Karpas-422 (cell line): ENCODE measurements at regions not wholly inside any gene's neighbourhood (a gene's known extent, or its start where the extent isn't known, plus 50 kb on each side); places are given as distances from the start of the nearest gene placed in this dataset.

Experiments
- DNase-seq: peaks from one replicate; pipeline ENCODE4 v3.0.0-alpha.2; 2015
- H2AFZ ChIP-seq: fragments of 200-600 bp; sonication (generic); 2 replicates; pipeline ENCODE4 v1.6.1; 2014; ENCODE audit warnings: antibody characterized with exemption, low read length, mixed read lengths
- H3K27ac ChIP-seq: fragments of 200-600 bp; sonication (generic); 2 replicates; pipeline ENCODE4 v1.5.1; 2014; ENCODE audit warnings: mild to moderate bottlenecking, low read length, moderate library complexity
- H3K27me3 ChIP-seq: fragments of 200-600 bp; sonication (generic); 2 replicates; pipeline ENCODE4 v1.6.1; 2014; ENCODE audit warnings: low read length, mixed read lengths
- H3K36me3 ChIP-seq: fragments of 200-600 bp; sonication (generic); 2 replicates; pipeline ENCODE4 v1.6.1; 2014; ENCODE audit warnings: low read length, mixed read lengths; ENCODE audit not compliant: insufficient read depth
- H3K4me1 ChIP-seq: fragments of 200-600 bp; sonication (generic); 2 replicates; pipeline ENCODE4 v1.6.1; 2014; ENCODE audit warnings: mild to moderate bottlenecking, low read length, mixed read lengths
- H3K4me2 ChIP-seq: fragments of 200-600 bp; sonication (generic); 2 replicates; pipeline ENCODE4 v1.6.1; 2014; ENCODE audit warnings: low read length, low read depth, mild to moderate bottlenecking; ENCODE audit not compliant: poor library complexity, severe bottlenecking
- H3K4me3 ChIP-seq: fragments of 200-600 bp; sonication (generic); 2 replicates; pipeline ENCODE4 v1.5.1; 2014; ENCODE audit warnings: mild to moderate bottlenecking, antibody characterized with exemption, low read length, mixed read lengths
- H3K79me2 ChIP-seq: fragments of 200-600 bp; sonication (generic); 2 replicates; pipeline ENCODE4 v1.6.1; 2014; ENCODE audit warnings: mild to moderate bottlenecking, low read length, mixed read lengths
- H3K9ac ChIP-seq: fragments of 200-600 bp; sonication (generic); 2 replicates; pipeline ENCODE4 v1.6.0; 2014; ENCODE audit warnings: low read length
- H3K9me2 ChIP-seq: fragments of 200-600 bp; sonication (generic), shearing (Covaris generic); replicated peaks from 2 replicates; pipeline ENCODE4 v1.6.0; 2014; ENCODE audit warnings: mild to moderate bottlenecking, low read length, moderate library complexity; ENCODE audit not compliant: insufficient read depth
- H3K9me3 ChIP-seq: fragments of 300-700, 200-600 bp; sonication (generic); 2 replicates; pipeline ENCODE4 v1.6.1; 2014; ENCODE audit warnings: low read length, mixed read lengths
- H4K20me1 ChIP-seq: fragments of 200-600 bp; sonication (generic); 2 replicates; pipeline ENCODE4 v1.6.1; 2014; ENCODE audit warnings: mild to moderate bottlenecking, antibody characterized with exemption, low read length, low read depth; ENCODE audit not compliant: insufficient read depth

DNA sequence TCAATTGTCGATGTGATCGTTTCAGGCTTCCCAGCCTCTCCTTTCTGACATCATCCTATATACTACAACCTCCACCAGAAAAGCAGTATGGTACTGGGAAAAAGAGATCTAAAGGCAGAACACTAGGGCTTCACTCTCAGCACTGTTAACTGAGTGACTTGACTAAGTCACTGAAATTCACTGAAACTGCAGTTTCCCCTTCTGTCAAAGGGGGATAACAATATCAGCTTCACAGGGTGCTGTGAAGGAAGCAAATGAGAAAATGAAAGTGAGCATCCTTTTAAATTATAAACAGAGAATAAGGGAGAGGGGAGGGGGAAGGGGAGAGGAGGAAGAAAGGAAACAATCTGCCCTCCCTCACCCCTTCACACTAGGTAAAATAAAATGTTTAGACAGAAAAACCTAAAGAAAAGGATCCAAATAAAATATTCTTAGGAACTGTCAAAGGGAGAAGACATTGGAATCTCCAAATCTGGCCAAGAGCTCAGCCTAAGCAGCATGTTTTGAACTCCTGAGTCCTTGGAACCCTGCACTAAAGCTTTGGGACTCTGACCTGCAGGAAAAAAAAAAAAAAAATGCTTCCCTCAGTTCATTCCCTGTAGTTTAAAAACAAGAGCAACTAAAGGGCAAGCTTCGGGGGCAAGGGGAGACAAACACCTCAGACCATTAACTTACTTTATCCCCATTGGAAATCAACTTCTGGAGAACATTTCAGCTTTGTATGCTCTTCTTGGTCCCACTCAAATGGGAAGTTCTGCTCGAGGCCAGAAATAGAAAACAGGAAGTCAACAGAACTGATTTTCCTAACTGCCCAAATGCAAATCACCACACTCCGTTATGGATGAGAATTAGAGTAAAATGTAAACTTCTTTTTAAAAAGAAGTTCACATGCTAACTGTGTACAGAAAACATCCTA lies 178.3 kb downstream of the DEPDC1B start:
- Histone ChIP-seq H3K9me3 (no peaks in the 10 kb centered on the region), H3K36me3 (0 out of 2 replicates have a peak, but pooled peaks cover 7% of the 10 kb centered on the region), H4K20me1 (no peaks in the 10 kb centered on the region), H3K9me2 (no peaks in the 10 kb centered on the region), H3K27me3 (no peaks in the 10 kb centered on the region), H2AFZ (peak overlapping the region; percentile 52), H3K27ac (peak overlapping the region; percentile 97), H3K4me3 (peak overlapping the region; percentile 72), H3K79me2 (peaks cover 53% of the 10 kb centered on the region), H3K9ac (peak overlapping the region; percentile 87), H3K4me1 (peaks cover 83% of the 10 kb centered on the region), H3K4me2 (peak overlapping the region; percentile 81)
- peak; percentile 87 for DNase-seq

DNA sequence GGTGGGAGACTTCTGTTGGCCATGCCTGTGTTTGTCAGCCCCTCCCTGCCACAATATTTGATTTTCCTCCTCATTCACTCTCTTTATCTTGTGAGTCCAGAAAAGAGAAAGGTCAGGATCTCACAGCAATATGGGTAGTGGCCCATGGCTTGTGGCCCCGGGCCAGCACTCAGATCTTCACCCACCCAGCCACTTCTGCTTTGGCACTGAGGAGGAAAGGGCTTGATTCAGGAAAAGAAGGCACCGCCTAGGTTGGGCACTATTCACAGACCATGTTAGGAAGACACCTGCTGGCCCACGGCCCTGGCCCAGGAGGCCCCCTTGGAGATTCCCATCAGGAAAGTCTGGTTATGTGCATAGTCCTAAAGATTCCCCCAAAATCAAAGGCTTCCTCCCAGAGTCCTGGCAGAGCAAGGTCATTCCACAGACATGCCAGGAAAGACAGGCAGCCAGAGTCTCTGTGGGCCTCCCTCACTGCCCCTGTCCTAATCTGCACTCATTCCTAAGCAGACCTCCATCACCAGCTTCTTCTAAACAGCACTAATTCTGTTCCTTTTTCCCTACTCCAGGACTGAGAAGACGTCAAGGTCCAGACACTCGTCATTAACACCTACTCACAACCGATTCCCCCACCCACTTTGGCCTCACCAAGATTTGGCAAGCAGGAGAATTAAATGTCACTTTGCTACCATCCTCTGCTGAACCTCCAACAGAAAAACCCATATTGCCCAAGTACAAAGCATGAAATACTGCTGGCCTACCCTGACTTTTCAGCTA lies 179.3 kb downstream of the DEPDC1B start:
- H3K4me2 ChIP-seq: peak overlapping the region; percentile 81
- H4K20me1 ChIP-seq: no peaks in the 10 kb centered on the region
- DNase-seq: peak; percentile 60
- H3K79me2 ChIP-seq: peaks cover 63% of the 10 kb centered on the region
- H3K4me3 ChIP-seq: peak overlapping the region; percentile 72
- no peak overlapping the region for H2AFZ ChIP-seq
- no peaks in the 10 kb centered on the region for H3K27me3 ChIP-seq
- no peaks in the 10 kb centered on the region for H3K9me2 ChIP-seq
- H3K36me3 ChIP-seq: 0 out of 2 replicates have a peak, but pooled peaks cover 7% of the 10 kb centered on the region
- H3K4me1 ChIP-seq: peaks cover 93% of the 10 kb centered on the region
- peak overlapping the region; percentile 87 for H3K9ac ChIP-seq
- peak overlapping the region; percentile 97 for H3K27ac ChIP-seq
- no peaks in the 10 kb centered on the region for H3K9me3 ChIP-seq

DNA sequence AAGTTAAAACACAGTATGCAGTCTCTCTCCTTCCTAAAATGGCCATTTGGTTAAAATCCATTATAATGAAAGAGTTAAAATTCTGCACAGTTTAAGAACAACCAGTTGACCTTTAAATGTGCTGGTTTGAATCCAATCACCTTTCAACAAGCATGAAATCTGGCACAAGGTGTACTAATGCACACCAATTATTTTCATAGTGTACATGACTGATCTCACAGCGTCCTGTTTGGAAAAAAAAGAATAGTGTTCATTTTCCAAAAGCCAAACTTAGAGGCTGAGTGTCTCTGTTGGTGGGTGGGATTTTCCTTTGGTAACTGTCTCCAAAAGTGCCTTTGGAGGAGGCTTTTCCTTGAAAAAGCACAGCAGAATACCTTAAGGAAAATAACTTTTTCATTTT lies 180.6 kb downstream of the DEPDC1B start:
- Histone ChIP-seq H3K9ac (peak overlapping the region; percentile 87), H3K4me1 (peaks cover 96% of the 10 kb centered on the region), H3K9me2 (no peaks in the 10 kb centered on the region), H3K4me3 (peak overlapping the region; percentile 72), H3K36me3 (0 out of 2 replicates have a peak, but pooled peaks cover 7% of the 10 kb centered on the region), H3K79me2 (peaks cover 76% of the 10 kb centered on the region), H3K27me3 (no peaks in the 10 kb centered on the region), H4K20me1 (no peaks in the 10 kb centered on the region), H3K27ac (peak overlapping the region; percentile 97), H3K9me3 (no peaks in the 10 kb centered on the region), H2AFZ (no peak overlapping the region), H3K4me2 (peak overlapping the region; percentile 81)
- DNase-seq: no peak

DNA sequence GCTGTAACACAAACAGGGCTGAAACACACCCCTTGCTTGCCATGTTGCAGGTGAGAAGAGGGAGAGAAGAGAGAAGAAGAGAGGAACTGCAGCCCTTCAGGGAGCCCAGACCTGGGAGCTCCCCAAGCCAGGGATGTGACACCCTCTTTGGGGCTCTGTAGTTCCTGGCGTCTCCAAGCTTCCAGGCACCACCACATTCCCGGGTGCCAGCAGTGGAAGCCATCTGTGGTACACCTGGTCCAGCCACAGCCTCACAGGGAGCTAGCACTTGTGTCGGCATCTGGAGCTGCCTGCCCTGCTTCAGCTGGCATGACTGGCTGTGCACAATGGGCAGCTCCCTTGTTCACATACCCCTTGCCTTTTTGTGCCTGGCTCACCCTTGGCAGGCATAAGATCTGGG lies 182.1 kb downstream of the DEPDC1B start:
- Histone ChIP-seq H3K27me3 (no peaks in the 10 kb centered on the region), H3K4me3 (peak overlapping the region; percentile 72; the same call in 1 of the 2 replicates), H3K9ac (peak overlapping the region; percentile 87; the same call in 1 of the 2 replicates), H3K27ac (peak overlapping the region; percentile 97), H3K4me1 (peaks cover 92% of the 10 kb centered on the region), H4K20me1 (no peaks in the 10 kb centered on the region), H3K9me2 (no peaks in the 10 kb centered on the region), H3K36me3 (0 out of 2 replicates have a peak, but pooled peaks cover 7% of the 10 kb centered on the region), H3K4me2 (peak overlapping the region; percentile 81), H3K9me3 (no peaks in the 10 kb centered on the region), H2AFZ (no peak overlapping the region), H3K79me2 (peaks cover 91% of the 10 kb centered on the region)
- DNase-seq: no peak

GRCh38 chr5:60517094-60517694 lies 182.8 kb downstream of the DEPDC1B start:
- H2AFZ ChIP-seq: no peak overlapping the region
- H3K27ac ChIP-seq: peak overlapping the region; percentile 97
- no peaks in the 10 kb centered on the region for H4K20me1 ChIP-seq
- no peak for DNase-seq
- peaks cover 91% of the 10 kb centered on the region for H3K4me1 ChIP-seq
- H3K4me3 ChIP-seq: peak overlapping the region; percentile 72; the same call in 1 of the 2 replicates
- H3K79me2 ChIP-seq: peaks cover 97% of the 10 kb centered on the region
- H3K9me2 ChIP-seq: no peaks in the 10 kb centered on the region
- 0 out of 2 replicates have a peak overlapping the region, but pooled peaks have one; percentile 87 for H3K9ac ChIP-seq
- H3K4me2 ChIP-seq: peak overlapping the region; percentile 81
- H3K36me3 ChIP-seq: peaks cover 7% of the 10 kb centered on the region; the same call in 1 of the 2 replicates
- H3K9me3 ChIP-seq: no peaks in the 10 kb centered on the region
- no peaks in the 10 kb centered on the region for H3K27me3 ChIP-seq

GRCh38 chr5:60516688-60517087 lies 183.3 kb downstream of the DEPDC1B start:
- Histone ChIP-seq H3K27ac (peak overlapping the region; percentile 39), H3K79me2 (peaks cover 99% of the 10 kb centered on the region), H3K36me3 (peaks cover 10% of the 10 kb centered on the region; the same call in 1 of the 2 replicates), H3K9me2 (no peaks in the 10 kb centered on the region), H3K27me3 (no peaks in the 10 kb centered on the region), H3K4me1 (peaks cover 86% of the 10 kb centered on the region), H3K4me2 (peak overlapping the region; percentile 20), H3K4me3 (no peak overlapping the region), H3K9me3 (no peaks in the 10 kb centered on the region), H2AFZ (no peak overlapping the region), H3K9ac (no peak overlapping the region), H4K20me1 (no peaks in the 10 kb centered on the region)
- no peak for DNase-seq

GRCh38 chr5:60514152-60514551 lies 185.8 kb downstream of the DEPDC1B start:
- Histone ChIP-seq H3K27me3 (no peaks in the 10 kb centered on the region), H3K4me2 (peak overlapping the region; percentile 38), H3K79me2 (peaks cover 97% of the 10 kb centered on the region), H3K9ac (no peak overlapping the region), H2AFZ (no peak overlapping the region), H3K4me3 (no peak overlapping the region), H3K4me1 (peaks cover 73% of the 10 kb centered on the region), H3K27ac (peak overlapping the region; percentile 43), H3K36me3 (peaks cover 11% of the 10 kb centered on the region; the same call in 1 of the 2 replicates), H3K9me2 (no peaks in the 10 kb centered on the region), H3K9me3 (no peaks in the 10 kb centered on the region), H4K20me1 (no peaks in the 10 kb centered on the region)
- DNase-seq: no peak
